ENCODE measurements at regions not wholly inside any gene's neighbourhood (a gene's known extent, or its start where the extent isn't known, plus 50 kb on each side); places are given as distances from the start of the nearest gene placed in this dataset.

GRCh38 chr12:82184844-82185243 lies 173.3 kb downstream of the CCDC59 start:
- TF ChIP-seq, protein P1, sequence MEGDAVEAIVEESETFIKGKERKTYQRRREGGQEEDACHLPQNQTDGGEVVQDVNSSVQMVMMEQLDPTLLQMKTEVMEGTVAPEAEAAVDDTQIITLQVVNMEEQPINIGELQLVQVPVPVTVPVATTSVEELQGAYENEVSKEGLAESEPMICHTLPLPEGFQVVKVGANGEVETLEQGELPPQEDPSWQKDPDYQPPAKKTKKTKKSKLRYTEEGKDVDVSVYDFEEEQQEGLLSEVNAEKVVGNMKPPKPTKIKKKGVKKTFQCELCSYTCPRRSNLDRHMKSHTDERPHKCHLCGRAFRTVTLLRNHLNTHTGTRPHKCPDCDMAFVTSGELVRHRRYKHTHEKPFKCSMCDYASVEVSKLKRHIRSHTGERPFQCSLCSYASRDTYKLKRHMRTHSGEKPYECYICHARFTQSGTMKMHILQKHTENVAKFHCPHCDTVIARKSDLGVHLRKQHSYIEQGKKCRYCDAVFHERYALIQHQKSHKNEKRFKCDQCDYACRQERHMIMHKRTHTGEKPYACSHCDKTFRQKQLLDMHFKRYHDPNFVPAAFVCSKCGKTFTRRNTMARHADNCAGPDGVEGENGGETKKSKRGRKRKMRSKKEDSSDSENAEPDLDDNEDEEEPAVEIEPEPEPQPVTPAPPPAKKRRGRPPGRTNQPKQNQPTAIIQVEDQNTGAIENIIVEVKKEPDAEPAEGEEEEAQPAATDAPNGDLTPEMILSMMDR (IDR thresholded peaks at IDR 0.05) = no peak
- no peak for TF ChIP-seq ZFX (IDR thresholded peaks at IDR 0.05; ENCODE audit: borderline replicate concordance)

Data from 22Rv1 (cell line).